IPS DF 4.7 (cell line): ENCODE measurements at regions not wholly inside any gene's neighbourhood (a gene's known extent, or its start where the extent isn't known, plus 50 kb on each side); places are given as distances from the start of the nearest gene placed in this dataset.
"Not testable (repeated sequence)": the region's sequence is repeated elsewhere in the genome, so short reads cannot be mapped to it uniquely, and the experiment has no call there.

ENCODE experiments used
- DNase-seq: peaks from one replicate; pipeline ENCODE4 v3.0.0-alpha.2; 2013; ENCODE audit warnings: low spot score; ENCODE audit errors: extremely low read depth

DNA sequence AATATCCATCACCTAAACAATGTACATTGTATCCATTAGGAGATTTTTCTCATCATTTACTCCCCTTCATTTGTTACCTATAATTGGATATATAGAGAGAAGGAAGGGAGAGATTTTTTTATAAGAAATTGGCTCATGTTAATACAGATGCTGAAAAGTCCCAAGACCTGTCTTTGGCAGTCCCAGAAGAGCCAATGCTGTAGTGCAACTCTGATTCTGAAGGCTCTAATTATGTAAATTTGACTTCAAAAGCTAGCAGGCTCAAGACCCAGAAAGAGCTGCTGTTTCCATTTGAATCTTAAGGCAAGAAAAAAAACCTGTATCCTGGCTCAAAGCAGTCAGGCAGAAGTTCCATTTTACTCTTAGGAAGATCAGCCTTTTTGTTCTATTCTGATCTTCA is 1245.5 kb upstream of the FAM98A start:
- no peak for DNase-seq

DNA sequence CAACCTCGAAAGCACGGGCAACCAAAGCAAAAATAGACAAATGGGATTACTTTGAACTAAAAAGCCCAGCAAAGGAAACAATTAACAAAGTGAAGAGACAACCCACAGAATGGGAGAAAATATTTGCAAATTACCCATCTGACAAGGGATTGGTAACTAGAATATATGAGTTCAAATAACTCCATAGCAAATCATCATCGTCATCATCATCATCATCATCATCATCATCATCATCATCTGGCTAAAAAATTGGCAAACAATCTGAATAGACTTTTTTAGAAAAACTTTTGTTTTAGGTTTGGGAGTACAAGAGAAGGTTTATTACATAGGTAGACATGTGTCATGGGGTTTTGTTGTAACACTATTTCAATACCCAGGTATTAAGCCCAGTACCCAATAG is 1239.3 kb upstream of the FAM98A start:
- no peak for DNase-seq

DNA sequence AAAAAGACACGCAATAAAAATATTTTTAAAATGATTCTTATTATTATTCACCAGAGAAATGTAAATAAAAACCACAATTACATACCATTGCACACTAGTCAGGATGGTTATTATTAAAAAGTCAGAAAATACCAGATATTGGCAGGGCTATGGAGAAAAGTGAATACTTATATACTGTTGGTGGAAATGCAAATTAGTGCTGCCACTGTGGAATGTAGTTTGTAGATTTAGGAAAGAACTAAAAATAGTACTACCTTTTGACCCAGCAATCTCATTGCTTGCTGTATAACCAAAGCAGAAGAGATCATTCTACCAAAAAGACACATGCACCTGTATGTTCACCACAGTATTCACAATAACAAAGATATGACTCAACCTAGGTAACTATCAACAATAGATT is 1237.3 kb upstream of the FAM98A start:
- DNase-seq, result no peak

DNA sequence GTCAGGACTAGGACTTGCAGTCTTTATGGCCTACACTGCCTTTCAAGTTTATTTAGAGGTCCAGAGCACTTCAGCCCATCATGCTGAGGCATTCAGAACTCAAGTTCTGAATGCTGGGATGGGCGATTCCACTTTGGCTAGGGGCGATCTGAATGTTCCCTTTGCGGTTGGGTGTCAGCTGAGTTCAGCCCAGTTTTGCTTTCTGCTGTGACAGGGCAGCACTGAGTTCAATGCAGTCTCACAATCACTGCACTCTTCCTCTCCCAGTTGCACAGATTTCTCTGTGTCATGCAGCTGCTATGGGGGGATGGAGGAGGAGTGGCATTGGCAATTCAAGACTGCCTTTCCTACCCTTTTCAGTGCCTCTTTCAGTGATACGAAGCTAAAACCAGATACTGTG is 1232.0 kb upstream of the FAM98A start:
- DNase-seq, result no peak

DNA sequence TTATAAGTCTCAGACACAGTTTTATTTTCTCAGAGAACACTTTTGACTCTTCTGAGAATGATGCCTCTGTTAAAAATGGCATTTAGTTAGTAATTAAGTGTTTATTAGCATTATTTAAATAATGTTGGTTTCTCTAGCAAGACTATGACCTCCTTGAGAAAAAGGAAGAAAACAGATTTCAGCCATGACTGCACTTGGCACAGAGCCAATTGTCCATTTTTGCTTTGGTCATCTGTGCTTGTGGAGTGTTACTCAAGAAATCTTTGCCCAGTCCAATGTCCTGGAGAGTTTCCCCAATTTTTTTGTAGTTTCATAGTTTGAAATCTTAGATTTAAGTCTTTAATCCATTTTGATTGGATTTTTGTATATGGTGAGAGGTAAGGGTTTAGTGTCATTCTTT is 1229.4 kb upstream of the FAM98A start:
- no peak for DNase-seq

DNA sequence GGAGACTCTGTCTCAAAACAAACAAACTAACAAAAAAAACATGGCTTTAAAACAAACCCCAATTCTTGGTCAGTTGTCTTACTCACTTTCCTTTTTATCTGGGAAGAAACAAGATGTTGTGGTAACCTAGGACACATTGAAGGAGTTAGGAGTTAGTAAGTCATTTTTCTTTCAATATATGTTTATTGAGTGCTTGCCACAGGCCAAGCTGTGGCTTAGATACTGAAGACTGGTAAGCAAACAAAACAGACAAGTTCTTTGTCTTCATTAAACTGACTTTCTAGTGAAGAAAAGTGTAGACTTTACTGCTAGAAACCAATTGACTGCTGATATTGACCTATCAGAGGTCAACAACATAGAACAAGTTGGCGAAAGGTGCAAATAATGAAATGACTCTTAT is 1228.3 kb upstream of the FAM98A start:
- no peak for DNase-seq

DNA sequence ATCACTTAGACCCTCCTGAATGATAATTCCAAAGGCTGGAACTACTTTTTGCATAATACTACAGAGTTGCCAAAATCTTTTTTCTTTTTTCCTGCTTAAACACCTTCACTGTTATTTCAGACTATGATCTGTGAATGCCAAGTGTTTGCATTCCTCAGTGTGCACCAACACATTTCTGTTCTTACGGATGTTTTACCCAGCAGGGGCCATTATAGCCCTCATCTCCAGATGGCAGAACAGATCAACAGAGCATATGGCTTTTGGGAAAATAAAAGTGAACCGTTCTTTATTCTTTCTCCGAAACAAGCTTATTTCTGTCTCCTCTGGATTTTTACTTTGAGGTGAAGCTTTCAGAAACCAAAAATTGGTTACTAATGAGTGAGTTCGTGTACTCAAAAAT is 1226.6 kb upstream of the FAM98A start:
- DNase-seq, result no peak

DNA sequence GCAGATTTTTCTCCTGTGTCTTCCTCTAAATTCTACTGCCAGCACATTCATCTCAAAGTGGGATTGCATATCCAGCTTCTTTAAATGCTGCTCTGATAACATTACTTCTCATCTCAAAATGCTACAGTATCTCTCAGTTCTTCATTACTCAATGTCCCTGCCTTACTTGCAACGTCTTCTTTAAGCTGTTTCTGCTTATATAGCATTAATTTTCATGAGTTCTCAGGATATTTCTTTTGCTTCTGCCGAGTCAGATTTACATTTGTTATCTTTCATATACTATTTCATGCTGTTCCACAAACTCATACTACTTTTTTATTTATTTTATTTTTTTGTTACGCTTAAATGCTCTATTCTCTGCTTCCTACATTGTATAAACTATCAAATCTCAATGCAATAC is 1223.5 kb upstream of the FAM98A start:
- no peak for DNase-seq

DNA sequence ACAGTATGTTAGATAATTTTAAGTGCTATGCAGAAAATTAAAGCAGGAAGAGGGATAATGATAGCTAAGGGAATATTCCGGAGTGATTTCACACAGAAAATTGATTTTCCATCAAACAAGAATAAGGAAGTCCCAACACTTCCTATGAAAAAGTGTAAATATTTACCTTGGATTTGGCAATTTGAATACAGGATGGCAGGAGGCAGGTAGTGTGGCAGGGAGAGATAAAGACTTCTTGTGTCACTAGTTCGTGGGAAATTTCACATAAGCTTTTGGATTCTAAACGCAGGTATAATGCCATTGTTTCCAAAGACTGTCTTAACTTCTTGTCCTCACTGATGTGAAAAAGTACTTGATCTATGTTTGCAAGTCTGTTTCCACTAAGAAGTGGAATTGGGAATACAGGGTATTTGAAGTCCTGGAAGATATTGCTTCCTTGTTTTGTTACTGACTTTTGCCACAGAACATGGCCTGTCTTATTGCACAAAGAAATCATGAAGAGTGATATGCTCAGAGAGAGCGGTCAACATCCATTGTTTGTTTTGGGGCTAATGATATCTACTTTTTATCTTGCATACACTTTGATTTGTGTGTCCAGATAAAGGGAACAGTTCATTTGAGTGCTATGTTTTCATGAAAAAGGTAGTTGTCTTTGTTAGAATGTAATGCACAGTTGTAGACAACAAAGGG is 1216.1 kb upstream of the FAM98A start:
- DNase-seq, result no peak

DNA sequence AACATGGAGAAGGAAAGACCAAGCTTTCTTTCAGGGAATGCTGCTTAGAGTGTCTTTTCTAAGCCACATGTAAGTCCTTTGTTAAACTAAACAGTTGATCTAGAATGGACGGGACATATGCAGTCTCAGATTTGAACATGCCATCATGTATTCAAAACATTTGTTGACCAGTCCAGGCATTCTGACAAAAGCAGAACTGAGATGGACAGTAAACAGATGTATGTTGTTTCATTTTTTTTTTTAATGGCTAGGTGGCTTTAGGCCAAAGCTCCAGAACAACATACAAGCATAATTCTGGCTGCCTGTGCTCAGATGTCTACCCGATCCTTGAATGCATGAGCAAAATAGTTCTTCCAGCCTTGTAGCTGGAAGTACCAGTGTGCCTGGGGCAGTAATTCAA is 1211.4 kb upstream of the FAM98A start:
- no peak for DNase-seq

DNA sequence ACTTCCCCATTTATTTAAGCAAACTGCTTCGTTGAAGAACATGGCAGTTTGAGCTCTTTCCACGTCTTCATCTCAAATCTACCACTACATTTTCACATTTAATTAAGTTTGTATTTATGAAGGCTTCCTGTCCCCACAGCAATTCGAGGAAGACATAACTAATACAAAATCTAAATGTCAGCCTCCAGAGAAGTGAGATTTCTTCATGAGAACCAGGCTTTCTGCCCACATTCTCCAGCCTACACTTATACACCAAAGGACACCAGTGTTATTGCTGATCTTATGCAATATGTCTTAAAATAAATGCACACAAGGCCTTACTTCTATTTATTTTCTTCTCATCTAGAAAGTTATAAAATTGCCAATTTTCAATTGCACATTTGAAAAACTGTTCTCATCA is 1209.3 kb upstream of the FAM98A start:
- no peak for DNase-seq

DNA sequence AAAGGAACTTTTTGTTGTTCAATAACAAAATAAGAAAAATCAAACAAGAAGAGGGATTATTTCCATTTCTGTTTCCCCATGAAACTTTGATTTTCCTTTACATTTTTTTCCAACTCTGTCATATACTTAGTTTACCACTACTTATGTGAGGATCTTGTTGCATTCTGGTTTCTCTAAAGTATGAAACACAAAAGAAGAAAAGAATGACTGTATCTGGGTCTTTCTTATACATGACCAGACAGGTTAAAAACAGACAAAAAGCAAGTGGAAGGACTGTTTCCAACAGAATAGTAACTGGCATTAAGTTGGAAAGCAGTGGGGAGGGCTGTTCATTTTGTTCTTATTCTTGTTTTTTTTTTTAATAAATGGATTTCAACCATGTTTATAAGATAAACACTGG is 1207.8 kb upstream of the FAM98A start:
- DNase-seq, result no peak

DNA sequence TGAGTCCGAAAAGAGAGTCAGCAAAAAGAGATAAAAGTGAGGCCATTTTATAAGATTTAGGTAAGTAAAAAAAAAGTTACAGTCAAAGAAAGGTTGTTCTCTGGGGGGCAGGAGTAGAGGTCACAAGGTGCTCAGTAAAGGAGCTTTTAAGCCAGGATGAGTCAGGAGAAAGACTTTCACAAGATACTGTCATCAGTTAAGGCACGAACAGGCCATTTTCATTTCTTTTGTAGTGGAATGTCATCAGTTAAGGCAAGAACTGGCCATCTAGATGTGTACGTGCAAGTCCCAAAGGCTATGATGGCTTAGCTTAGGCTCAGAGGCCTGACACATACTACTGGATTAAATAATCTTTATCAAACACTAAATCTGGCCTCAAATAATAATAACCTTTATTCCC is 1207.3 kb upstream of the FAM98A start:
- DNase-seq, result no peak

DNA sequence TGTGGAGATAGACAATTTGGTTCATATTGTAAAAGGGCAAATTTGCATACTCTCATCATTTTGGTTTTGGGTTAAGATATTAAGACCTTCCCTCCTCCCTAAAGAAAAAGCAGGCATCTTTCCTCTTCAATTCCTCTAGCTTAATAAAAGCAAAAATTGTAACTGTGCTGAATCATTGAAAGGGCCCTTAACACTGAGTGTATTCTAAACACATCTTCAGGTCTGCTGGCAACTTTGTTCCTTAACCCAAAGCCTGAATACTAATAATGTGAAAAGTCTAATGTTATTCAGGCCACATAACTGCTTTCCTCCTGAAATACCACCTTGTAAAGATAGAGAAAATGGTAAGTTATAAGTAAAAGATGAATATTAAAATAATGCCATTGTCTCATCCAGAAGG is 1200.5 kb upstream of the FAM98A start:
- no peak for DNase-seq

DNA sequence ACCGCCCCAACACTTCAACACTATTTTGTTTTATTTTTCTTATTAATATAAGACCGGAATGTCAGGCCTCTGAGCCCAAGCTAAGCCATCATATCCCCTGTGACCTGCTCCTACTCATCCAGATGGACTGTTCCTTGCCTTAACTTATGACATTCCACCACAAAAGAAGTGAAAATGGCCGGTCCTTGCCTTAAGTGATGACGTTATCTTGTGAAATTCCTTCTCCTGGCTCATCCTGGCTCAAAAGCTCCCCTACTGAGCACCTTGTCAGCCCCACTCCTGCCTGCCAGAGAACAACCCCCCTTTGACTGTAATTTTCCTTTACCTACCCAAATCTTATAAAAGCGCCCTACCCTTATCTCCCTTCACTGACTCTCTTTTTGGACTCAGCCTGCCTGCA is 1196.5 kb upstream of the FAM98A start:
- DNase-seq, result not testable (repeated sequence)

DNA sequence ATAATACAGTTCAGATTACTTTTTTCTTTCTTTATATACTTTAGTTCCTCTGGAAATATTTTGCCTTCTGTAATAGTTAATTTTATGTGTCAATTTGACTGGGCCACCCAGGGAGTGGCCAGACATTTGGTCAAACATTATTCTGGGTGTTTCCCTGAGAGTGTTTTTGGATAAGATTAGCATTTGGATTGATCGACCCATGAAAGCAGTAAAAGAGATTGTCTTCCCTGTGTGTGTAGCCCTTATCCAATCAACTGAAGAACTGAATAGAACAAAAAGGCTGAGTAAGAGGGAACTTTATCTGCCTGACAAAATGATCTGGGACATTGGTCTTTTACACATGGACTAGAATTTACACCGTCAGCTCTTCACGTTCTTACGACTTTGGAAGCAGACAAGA is 1190.1 kb upstream of the FAM98A start:
- DNase-seq, result no peak

DNA sequence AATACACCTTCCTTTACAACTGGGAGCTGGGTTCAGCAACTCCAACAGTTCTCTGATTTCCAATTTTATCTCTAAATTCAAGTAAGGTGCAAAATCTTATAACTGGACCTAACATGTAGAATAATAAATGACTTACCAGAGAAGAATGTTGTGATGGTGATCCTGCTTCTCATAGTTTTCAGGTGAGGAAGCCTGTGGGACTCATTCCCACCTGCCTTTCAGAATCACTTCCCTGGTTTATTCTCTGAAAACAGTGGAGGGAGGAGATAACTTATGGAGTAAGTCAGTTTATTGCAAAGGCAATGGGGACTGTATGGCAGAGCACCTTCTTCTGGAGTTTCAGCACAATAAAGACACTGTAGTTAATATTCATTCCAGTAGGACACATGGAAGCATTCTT is 1188.2 kb upstream of the FAM98A start:
- DNase-seq, result no peak

DNA sequence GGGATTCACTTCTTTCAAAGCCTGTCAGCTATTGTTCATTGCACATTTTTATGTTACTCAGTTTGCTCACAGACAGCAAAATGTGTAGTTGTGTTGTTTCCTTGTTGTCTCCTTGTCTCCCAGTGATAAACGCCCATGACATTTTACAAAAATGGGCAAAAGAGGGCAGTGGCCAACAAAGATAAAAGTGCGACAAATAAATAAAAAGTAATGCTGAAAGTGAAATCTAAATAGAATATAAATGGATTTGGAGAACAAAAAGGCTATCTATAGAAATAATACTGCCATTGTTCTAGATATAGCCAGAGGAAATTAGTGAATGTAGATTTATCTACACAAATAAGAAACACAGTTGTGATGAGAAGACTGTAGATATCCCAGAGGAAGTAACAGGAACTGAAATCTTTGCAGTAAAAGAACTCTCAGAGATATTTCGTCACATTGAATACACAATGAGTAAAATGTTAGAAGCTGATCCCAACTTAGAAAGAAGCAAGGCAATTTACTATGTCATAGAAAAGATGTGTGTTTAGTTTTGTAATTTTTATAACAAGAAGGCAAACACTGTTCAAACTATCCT is 1186.2 kb upstream of the FAM98A start:
- DNase-seq, result no peak

DNA sequence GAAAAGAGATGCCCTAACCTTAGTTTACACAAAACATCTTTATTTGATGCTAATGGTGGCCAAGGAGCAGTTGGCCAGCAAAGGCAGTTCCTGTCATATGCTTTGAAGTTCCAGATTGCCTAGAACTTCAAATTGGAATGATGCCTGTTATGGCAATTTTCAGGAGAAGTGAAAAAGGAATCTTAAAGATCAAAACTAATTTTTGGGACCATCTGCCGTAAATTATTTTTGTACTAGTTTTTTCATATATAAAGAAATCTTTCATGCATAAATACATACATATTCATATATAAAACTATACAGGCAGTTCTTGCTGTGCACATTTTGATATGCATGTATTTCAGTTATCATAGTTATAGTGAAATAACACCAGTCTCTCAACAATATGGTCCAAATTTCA is 1185.6 kb upstream of the FAM98A start:
- DNase-seq, result no peak

DNA sequence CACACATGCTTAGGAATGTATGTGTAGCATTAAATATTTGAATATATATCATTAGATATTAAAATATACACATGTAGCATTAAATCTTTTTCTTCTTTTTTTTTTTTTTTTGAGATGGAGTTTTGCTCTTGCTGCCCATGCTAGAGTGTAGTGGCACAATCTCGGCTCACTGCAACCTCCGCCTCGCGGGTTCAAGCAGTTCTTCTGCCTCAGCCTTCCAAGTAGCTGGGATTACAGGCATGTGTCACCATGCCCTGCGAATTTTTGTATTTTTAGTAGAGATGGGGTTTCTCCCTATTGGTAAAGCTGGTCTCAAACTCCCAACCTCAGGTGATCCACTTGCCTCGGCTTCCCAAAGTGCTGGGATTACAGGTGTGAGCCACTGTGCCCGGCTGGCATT is 1151.6 kb upstream of the FAM98A start:
- DNase-seq, result not testable (repeated sequence)

DNA sequence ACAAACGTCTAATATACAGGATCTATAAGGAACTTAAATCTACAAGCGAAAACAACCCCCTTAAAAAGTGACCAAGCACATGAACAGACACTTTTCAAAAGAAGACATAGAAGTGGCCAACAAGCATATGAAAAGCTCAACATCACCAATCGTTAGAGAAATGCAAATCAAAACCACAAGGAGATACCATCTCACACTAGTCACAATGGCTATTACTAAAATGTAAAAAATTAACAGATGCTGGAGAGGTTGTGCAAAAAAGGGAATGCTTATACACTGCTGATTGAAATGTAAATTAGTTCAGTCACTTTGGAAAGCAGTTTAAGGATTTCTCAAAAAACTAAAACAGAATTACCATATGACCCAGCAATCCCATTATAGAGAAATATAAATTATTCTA is 1148.5 kb upstream of the FAM98A start:
- DNase-seq, result no peak

DNA sequence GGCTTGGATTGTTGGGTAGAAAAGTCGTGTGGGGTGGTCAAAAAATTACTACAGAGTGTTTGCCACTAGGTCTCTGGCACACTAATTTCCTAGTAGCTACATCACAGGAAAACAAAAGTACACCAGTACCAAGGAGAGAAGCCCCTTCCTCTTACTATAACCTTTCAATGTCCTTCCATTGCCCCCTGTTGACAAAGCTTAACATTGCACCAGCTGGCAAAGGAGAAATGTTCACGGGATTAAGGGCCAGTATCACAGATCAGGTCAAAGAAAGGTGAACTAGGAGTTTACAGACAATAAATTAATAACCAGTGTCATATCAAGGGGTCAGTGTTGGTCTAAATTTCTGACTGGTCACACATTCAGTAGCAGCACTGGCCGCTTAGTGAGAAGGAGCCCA is 1139.6 kb upstream of the FAM98A start:
- DNase-seq, result peak; percentile 62

DNA sequence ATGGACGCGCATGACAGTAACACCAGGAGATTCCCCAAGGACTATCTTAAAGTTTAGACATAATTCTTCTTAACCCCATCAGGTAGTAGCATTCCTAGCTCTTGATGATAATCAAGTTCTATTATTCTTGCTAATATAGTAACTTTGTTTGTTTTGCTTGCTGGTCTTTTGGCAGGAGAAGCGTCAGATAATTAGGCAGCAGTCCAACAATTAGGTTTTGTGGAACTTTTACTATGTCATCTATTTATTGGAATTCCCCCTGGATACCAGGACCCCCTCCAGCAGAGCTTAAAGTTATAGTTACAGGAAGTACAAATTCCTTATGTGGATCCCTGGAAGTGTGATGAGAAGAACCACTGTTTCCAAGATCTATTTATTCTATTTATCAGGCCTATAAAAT is 1138.0 kb upstream of the FAM98A start:
- DNase-seq, result no peak

DNA sequence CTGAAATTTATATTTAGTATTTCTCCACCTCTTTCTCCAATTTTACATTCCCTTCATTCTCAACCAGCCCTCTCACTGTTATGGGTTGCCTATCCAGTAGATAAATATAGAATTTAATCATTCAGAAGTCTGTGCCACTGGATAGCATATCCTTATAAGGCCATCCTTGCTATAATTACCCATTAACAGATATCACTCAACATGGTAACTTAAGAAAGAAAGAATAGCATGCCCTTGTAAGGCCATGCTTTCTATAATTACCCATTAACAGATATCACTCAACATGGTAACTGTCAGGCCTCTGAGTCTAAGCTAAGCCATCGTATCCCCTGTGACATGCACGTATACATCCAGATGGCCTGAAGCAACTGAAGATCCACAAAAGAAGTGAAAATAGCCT is 1137.4 kb upstream of the FAM98A start:
- DNase-seq, result no peak
